ENCODE measurements at regions not wholly inside any gene's neighbourhood (a gene's known extent, or its start where the extent isn't known, plus 50 kb on each side); places are given as distances from the start of the nearest gene placed in this dataset.
"Not testable (repeated sequence)": the region's sequence is repeated elsewhere in the genome, so short reads cannot be mapped to it uniquely, and the experiment has no call there.

- no peak for DNase-seq
Observed at GRCh38 chr12:116361414-116362223, 84.1 kb upstream of the MED13L start.

GRCh38 chr12:116365114-116365513 is 87.6 kb upstream of the MED13L start:
- DNase-seq, result no peak

- no peak for DNase-seq
Observed at GRCh38 chr12:116365606-116366455, 88.3 kb upstream of the MED13L start.

GRCh38 chr12:116366456-116366776 is 88.9 kb upstream of the MED13L start:
- DNase-seq, result no peak

GRCh38 chr12:116366824-116367223 is 89.3 kb upstream of the MED13L start:
- no peak for DNase-seq

DNA sequence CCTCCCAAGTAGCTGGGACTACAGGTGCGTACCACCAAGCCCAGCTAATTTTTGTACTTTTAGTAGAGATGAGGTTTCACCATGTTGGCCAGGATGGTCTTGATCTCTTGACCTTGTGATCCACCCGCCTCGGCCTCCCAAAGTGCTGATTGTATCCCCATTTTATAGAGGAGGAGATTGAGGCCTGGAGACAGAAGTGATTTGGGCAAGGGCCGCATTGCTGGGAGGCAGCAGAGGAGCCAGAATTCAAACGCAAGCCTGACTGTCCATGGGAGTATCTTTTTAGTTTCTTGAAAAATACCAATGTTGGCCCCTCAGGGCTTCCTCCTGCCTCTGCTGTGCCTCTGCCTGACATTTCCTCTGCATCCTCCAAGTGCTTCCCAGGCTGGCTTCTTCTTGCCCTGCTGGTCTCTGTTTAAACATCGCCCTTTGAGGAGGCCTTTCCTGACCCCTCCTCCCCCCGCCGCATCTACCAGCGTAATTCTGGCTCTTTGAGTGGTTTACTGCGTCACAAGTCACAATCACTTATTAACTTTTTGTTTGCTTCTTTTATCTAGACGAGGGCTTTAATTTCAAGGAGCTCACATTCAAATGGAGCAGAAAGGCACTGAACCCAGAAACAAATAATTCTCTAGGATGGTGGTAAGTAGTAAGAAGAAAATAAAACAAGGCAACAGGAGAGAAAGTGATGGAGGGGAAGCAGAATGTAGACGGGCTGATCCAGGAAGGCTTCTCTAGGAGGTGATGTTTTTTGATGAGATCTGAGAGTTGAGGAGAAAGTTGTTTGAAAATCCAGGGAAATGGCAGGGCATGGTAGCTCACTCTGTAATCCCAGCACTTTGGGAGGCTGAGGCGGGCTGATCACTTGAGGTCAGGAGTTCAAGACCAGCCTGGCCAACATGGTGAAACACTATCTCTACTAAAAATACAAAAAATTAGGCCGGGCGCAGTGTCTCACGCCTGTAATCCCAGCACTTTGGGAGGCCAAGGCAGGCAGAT is 91.0 kb upstream of the MED13L start:
- no peak for DNase-seq

- DNase-seq, result no peak
Observed at GRCh38 chr12:116370004-116370404, 92.5 kb upstream of the MED13L start.

DNA sequence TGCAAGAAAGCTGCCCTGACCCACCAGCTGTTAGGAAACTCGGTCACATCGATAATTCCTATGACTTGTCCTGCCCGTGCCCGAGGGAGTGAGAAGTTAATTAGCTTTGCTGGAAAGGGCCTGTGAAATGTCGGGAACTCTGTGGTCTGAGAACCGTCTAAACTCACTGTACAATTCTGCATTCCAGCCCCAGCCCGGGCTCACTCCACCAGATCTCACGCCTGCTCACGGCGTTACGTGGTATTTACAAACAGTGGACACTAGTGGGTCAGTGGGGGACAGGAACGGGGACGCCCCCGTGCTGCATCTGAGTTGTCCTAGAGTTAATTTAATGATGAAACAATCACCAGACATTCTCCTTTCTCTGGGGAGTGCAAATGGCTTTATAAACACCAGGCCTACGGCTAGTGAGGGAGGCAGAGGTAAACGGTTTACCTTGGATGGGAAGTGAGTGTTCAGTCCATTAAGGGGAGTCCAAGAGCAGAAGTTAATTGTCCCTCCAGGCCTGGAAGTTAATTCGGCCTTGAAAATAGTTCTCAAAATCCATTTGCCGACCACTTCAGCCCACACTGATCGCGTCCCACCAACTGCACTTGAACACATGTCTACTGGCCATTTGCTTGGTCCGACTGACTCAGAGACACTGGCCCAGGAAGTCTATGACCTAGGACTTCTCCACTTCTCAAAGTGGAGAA is 93.5 kb upstream of the MED13L start:
- DNase-seq, result no peak

DNA sequence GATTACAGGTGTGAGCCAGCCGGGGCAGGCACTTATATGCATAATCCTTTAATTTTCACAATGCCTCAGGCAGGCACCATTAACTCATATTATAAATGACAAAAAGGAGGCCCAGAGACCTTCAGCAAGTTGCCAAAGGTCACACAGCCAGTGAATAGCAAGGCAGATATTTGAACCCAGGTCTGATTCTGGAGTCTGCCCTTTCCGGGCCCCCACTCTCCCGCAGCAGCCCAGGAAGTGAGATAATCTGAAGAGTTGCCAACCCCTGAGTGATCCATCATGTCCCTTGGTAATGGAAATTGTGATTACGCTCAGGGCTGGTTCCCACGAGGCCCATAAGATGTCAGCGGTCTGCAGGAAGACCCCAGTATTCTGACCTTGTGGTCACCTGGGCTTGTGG is 95.3 kb upstream of the MED13L start:
- DNase-seq, result no peak

- no peak for DNase-seq
Observed at GRCh38 chr12:116373572-116374206, 96.2 kb upstream of the MED13L start.

DNA sequence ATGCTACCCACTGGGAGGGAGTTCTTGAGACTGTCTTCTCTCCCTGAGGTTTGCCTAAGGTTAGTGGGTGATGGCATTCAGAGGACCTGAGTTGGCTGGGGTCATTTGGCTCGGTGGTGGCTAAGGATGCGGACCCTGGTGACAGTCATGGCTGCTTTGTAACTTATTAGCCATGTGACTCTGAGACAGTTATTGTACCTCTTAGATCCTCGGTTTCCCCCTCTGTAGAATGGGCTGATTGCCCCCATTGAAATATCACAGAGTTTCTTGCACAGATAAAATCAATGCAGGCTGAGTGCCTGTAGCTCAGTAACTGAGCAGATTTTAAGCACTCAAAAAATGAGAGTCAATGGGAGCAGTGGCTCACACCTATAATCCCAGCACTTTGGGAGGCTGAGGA is 96.7 kb upstream of the MED13L start:
- DNase-seq, result no peak

GRCh38 chr12:116375278-116375842 is 97.9 kb upstream of the MED13L start:
- DNase-seq, result no peak

DNA sequence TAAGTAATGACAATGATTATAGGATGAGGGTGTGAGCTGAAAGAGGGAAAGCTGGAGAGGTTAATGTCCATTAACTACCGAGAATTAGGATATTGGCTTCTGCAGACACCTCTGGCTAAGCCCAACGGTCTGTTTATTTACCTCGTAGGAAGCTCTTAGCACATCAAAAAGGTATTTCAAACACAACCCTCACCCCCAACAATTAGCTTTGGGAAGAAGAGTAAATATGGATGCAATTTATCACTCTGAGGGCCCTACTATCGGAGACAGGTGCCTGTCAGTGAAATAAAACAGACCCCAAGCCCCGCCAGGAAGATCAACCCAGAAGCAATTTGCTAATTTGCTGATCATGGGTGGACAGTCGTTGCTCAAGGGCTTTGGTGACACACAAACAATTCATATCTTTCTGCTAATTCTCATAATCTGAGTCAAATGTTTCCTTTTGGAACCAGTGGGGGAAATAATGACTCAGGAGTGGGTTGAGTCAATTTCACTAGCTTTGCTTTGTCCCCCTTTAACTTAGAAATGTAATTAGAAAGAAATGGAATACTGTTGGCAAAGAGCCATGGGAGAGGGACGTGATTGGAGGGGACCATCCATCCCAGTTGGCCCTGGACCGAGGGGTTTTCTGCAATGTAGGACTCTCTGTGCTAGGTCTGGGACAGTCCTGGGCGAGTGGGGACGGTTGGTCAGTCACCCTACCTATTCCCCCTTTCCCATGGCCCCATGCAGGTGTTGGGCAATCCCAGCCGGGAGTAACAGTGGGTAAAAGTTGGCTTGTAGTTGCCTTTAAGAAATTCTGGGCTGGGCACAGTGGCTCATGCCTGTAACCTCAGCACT is 99.1 kb upstream of the MED13L start:
- no peak for DNase-seq

DNA sequence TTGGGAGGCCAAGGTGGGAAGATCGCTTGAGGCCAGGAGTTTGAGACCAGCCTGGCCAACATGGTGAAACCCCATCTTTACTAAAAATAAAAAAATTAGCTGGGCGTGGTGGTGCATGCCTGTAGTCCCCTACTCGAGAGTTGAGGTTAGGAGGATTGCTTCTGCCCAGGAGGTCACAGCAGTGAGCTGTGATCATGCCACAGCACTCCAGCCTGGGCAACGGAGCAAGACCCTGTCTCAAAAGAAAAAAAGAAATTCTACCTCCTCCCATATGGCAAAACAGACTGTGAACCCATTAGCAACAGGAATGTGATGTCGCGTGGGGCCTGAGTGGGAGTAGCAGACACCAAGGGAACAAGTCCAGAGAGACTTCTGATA is 99.7 kb upstream of the MED13L start:
- not testable (repeated sequence) for DNase-seq

- DNase-seq, result no peak
Observed at GRCh38 chr12:116378002-116378401, 100.5 kb upstream of the MED13L start.

DNA sequence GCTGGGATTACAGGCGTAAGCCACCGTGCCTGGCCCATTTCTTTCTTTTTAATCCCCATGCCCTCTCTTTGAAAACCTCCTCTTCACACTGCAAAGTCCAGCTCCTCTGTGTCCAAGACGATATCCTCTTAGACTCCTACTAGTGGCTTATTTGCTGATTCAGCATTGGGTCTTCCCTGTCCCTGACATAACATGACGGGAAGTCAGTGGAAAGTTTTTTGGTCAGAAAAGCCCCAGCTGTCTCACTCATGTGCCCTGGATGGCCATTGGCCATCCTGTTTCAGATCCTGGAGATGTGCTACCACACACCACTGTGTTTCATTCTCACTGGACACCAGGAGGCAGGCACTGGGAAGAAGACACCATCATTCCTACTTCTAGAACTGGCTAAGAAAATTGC is 102.6 kb upstream of the MED13L start:
- no peak for DNase-seq

- not testable (repeated sequence) for DNase-seq
Observed at GRCh38 chr12:116380740-116381139, 103.2 kb upstream of the MED13L start.

DNA sequence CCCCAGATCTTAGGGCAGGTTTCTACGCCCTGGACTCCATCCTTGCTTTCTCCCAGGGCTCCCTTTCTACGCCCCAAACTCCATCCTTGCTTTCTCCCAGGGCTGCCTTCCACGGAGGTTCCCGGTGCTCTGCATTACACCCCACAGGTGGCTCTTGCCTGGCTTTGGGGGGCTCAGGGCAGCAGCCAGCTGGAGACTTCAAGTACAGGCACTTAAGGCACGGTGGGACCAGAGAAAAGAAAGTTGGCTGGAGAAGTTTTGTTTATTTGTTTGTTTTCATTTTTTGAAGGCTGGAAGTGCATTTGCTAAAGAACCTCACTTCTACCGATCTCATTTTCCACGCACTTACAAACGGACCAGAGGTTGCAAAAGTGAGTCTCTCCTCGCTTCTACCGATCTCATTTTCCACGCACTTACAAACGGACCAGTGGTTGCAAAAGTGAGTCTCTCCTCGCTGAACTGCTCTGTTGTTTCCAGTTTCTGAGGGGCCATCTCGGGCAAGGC is 103.8 kb upstream of the MED13L start:
- no peak for DNase-seq

DNA sequence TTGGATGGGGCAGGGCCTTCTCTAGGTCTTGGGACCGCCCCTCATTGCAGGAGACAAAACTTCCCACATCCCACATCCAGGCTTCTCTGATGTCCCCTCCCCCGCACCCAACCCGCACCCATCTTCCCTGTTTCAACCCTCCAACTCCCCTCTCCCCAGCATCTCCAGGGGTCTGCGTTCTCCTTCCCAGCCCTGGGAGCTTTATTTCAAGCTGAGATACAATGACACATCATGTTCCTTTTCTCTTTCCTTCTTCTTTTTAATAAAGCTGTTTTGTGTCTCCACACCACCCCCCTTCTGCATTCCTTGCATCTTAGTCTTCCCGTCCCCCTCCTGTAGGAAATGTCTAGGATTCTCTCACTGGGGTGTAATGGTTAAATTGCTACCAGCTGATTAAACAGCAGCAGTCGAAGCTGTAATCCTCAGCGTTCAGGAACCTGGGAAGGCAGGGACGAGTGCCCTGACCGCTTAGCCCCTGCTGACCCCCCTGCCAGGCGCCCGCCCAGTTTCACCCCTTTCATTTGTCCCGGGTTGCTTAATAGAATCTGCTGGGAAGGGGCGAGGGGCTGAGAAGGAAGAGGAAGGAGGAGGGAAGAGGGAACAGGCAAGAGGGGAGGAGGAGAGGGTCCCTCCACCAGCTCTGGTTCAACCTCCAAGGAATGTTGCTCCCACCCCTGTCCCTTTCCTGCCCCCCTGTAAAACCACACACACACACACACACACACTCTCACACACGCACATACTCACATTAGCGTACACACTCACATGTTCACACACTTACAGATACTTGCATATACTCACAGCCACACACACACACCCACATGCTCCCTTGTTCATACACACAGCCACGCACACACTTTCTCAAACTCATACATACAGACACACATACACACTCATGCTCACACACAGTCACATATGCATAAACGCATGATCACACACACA is 104.5 kb upstream of the MED13L start:
- DNase-seq, result no peak

Data from hindlimb muscle (tissue), 1 donor.